Mucosa of stomach (tissue), 1 donor: ENCODE measurements at regions not wholly inside any gene's neighbourhood (a gene's known extent, or its start where the extent isn't known, plus 50 kb on each side); places are given as distances from the start of the nearest gene placed in this dataset.

ENCODE experiments used
- H3K27me3 ChIP-seq: one replicate; pipeline ENCODE4 v1.7.0; 2013; ENCODE audit warnings: mild to moderate bottlenecking, low read length; ENCODE audit not compliant: control insufficient read depth, insufficient read depth
- H3K36me3 ChIP-seq: one replicate; pipeline ENCODE4 v1.7.0; 2013; ENCODE audit warnings: low read length; ENCODE audit not compliant: control insufficient read depth, insufficient read depth
- H3K4me1 ChIP-seq: one replicate; pipeline ENCODE4 v1.7.0; 2013; ENCODE audit warnings: mild to moderate bottlenecking, low read length; ENCODE audit not compliant: control insufficient read depth, insufficient read depth
- H3K4me3 ChIP-seq: one replicate; pipeline ENCODE4 v1.7.0; 2013; ENCODE audit warnings: low read length
- H3K9ac ChIP-seq: one replicate; pipeline ENCODE4 v1.7.0; 2013; ENCODE audit warnings: mild to moderate bottlenecking, low read length, moderate library complexity
- H3K9me3 ChIP-seq: one replicate; pipeline ENCODE4 v1.7.0; 2013; ENCODE audit warnings: mild to moderate bottlenecking, low read length, moderate library complexity; ENCODE audit not compliant: control insufficient read depth
- donor health status: Pancreatic carcinoma.

DNA sequence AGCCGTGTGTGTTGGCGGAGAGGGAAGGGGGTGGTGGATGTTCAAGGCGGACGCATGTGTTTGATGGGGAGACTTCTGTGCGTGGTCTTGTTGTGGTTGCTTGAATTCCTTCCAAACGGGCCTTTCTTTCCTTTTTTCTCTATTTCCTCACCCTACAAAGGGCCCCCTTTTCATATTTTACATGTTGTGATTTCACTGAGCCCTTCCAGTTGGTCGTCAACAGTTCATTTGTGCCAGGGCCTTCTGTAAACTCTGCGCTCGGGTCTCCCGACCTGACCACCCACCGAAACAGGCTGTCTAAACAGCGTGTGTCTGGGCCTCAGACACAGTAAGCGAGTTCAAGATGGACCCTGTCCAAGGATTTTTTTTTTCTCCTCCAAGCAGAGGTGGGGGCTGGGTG lies 228.4 kb downstream of the IRF8 start:
- H3K9ac ChIP-seq = no peak overlapping the region
- H3K4me1 ChIP-seq = no peaks in the 10 kb centered on the region
- H3K4me3 ChIP-seq = no peak overlapping the region
- no peaks in the 10 kb centered on the region for H3K27me3 ChIP-seq
- H3K36me3 ChIP-seq = no peaks in the 10 kb centered on the region
- no peaks in the 10 kb centered on the region for H3K9me3 ChIP-seq

DNA sequence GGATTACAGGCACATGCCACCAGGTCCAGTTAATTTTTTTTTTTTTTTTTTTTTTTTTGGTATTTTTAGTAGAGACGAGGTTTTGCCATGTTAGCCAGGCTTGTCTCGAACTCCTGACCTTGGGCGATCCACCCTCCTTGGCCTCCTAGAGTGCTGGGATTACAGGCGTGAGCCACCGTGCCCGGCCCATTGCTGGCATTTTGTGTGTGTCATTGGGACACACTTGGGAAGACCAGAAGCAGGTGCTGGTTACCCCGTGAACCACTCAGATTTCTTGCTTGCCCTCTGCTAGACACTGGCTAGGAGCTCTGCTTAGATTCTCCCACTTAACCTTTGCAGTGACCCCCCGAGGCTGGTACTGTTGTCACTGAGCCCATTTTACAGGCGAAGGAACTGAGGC lies 229.3 kb downstream of the IRF8 start:
- no peak overlapping the region for H3K9ac ChIP-seq
- no peaks in the 10 kb centered on the region for H3K36me3 ChIP-seq
- no peaks in the 10 kb centered on the region for H3K4me1 ChIP-seq
- H3K27me3 ChIP-seq = no peaks in the 10 kb centered on the region
- no peaks in the 10 kb centered on the region for H3K9me3 ChIP-seq
- no peak overlapping the region for H3K4me3 ChIP-seq

DNA sequence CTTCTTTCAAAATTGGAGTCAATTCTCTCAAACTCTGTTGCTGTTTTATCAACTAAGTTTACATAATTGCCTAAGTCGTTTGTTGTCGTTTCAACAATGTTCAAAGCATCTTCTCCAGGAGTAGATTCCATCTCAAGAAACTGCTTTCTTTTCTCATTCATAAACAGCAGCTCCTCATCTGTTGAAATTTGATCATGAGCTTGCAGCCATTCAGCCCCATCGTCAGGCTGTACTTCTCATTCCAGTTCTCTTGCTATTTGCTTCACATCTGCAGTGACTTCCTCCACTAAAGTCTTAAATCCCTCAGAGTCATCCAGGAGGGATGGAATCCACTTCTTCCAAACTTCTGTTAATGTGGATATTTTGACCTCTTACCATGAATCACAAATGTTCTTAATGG lies 230.6 kb downstream of the IRF8 start:
- no peaks in the 10 kb centered on the region for H3K9me3 ChIP-seq
- no peak overlapping the region for H3K9ac ChIP-seq
- no peak overlapping the region for H3K4me3 ChIP-seq
- no peaks in the 10 kb centered on the region for H3K27me3 ChIP-seq
- no peaks in the 10 kb centered on the region for H3K36me3 ChIP-seq
- no peaks in the 10 kb centered on the region for H3K4me1 ChIP-seq

DNA sequence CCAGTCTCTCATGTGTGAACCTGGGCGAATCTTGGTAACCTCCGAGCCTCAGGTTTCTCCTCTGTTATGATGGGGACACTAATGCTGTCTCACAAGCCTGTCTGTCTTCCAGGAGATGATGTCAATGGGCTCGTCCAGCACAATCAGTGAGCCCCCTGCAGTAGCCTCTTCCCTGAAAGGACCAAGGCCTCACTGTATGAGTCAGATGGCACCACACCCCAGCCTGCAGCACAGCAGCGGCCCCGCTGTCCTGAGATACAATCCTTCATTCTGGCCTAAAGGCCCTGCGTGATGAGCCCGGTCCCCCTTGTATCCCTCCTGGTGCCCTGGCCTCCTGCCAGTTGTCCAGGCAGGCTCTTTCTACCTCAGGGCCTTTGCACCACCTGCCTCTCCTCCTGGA lies 234.4 kb downstream of the IRF8 start:
- Histone ChIP-seq H3K9me3 (no peaks in the 10 kb centered on the region), H3K4me1 (no peaks in the 10 kb centered on the region), H3K9ac (no peak overlapping the region), H3K36me3 (no peaks in the 10 kb centered on the region), H3K27me3 (no peaks in the 10 kb centered on the region), H3K4me3 (no peak overlapping the region)

DNA sequence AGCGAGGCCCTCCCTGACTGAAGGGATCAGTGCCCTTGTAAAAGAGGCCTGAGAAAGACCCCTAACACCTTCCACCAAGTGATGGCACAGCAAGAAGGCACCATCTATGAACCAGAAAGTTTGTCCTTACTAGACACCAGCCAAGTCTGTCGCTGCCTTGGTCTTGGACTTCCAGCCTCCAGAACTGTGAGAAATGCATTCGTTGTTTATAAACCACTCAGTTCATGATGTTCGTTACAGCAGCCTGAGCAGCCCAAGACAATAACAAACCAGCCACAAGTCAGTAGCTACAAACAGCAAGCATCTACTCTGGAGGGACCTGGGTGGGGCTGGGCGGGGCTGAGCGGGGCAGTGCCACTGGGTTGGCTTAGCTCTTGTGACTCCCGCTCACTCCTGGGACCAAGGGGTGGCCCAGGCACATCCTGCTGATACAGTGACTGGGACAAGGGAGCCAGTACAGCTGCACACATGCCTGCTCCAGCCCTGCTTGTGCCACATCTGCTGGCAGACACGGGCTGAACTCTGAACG lies 234.9 kb downstream of the IRF8 start:
- H3K36me3 ChIP-seq = no peaks in the 10 kb centered on the region
- H3K4me1 ChIP-seq = no peaks in the 10 kb centered on the region
- no peaks in the 10 kb centered on the region for H3K27me3 ChIP-seq
- no peaks in the 10 kb centered on the region for H3K9me3 ChIP-seq
- H3K4me3 ChIP-seq = no peak overlapping the region
- no peak overlapping the region for H3K9ac ChIP-seq

DNA sequence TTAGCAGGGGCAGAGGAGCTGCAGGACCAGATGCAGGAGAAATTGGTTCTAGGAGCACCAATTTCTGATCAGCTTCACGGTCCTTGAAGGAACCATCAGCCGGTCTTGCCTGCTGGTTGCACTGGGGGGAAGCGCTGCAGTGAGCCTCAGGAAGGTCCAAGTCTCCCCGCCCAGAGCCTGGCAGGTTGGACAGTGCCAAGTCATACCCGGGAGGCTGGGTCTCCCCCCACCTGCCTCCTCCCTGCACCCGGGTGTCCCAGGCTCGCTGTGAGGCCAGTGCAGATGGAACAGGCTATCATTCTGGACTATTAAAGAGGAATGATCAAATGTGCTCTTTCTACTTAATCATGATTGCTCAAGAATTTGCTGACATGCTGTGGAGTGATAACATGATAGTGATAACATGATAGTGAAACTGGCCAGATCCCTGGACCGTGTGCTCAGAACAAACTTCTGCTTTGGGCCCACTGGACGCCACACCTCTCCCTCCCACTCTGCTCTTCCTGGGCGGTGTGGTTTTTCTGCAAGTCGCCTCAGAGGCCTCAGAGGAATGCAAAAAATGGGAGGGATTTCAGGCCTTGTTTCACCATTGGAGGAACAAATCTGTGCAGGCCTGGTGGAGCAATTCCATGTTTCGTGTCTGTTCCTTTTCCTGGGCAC lies 236.0 kb downstream of the IRF8 start:
- H3K27me3 ChIP-seq = no peaks in the 10 kb centered on the region
- H3K4me1 ChIP-seq = no peaks in the 10 kb centered on the region

DNA sequence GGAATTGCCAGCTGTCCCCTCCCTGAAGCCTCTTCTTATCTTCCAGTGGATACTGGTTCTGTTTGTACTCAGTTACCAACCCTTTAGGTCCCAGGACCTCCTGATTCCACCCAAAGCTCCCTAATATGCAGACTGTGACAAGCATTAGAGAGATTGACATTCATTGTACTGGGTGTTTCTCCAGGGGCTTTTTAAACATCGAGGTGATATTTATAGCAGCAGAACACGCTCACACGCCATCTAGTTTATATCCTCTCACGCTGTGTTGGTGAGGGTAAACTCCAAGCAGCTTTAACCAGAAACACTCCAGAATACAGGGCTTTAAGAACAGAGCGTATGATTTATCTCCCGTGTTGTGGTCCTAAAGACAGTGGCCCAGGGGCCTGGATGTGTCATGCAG lies 238.4 kb downstream of the IRF8 start:
- no peaks in the 10 kb centered on the region for H3K36me3 ChIP-seq
- no peaks in the 10 kb centered on the region for H3K9me3 ChIP-seq
- no peak overlapping the region for H3K9ac ChIP-seq
- no peaks in the 10 kb centered on the region for H3K4me1 ChIP-seq
- H3K27me3 ChIP-seq = no peaks in the 10 kb centered on the region
- H3K4me3 ChIP-seq = no peak overlapping the region

More for the DNA sequence above, 236.0 kb downstream of the IRF8 start:
- H3K36me3 ChIP-seq = no peaks in the 10 kb centered on the region
- no peaks in the 10 kb centered on the region for H3K9me3 ChIP-seq
- H3K9ac ChIP-seq = no peak overlapping the region
- no peak overlapping the region for H3K4me3 ChIP-seq

DNA sequence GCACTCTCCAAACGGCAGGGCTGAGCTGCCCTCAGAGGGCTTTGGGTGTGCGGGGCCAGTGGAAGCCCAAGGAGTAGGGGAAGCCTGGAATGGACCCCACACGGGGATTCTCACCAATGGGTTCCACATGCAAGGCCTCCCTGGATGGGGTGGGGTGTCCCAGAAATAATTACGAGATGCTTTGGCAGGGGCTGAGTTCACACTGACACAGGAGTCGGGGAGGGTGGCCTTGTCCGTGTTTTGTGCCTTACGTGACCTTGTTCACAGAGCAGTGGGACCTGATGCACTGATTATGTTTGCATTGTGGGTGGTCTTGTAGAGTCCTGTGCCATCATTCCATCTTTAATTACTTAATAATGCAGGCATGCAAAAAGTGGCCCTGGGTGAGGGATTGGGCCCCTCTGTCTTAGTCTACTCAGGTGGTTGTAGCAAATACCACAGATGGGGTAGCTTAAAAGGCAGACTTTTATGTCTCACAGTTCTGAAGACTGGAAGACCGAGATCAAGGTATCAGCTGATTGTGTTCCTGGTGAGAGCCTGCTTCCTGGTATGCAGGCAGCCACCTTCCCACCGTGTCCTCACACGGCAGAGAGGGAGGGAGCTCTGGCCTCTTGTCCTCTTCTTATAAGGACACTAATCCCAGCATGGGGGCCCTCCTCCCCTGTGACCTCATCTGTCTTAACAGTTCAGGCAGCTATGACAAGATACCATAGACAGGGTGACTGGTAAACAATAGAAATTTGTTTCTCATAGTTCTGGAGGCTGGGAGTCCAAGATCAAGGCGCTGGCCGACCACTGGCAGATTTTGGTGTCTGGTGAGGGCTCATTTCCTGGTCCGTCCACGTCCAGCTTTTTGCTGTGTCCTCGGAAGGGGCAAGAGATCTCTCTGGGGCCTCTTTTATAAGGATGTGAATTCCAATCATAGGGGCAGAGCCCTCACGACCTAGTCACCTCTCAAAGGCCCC lies 239.4 kb downstream of the IRF8 start:
- no peaks in the 10 kb centered on the region for H3K9me3 ChIP-seq
- no peak overlapping the region for H3K4me3 ChIP-seq
- H3K4me1 ChIP-seq = no peaks in the 10 kb centered on the region
- no peak overlapping the region for H3K9ac ChIP-seq
- H3K27me3 ChIP-seq = no peaks in the 10 kb centered on the region
- H3K36me3 ChIP-seq = no peaks in the 10 kb centered on the region

DNA sequence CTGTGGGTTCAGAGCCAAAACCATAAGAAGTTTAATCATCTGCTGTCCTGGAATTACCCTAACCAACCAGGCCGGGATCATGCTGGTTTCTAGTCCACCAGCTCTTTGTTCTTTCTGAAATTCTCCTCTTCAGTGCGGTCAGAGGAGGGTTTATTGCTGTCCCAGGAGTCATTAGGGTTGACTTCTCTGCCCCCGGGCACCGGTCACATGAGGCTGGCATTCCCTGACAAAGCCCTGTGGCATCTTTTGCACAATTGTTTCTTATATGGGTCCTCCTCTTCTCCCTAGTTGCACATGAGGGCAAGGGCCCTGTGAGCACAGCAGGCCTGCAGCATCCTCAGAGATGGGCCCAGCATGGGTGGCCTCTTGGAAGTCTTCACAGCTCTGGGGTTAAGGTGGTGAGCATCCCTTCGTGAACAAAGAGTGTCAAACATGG lies 243.9 kb downstream of the IRF8 start:
- H3K4me3 ChIP-seq = no peak overlapping the region
- no peak overlapping the region for H3K9ac ChIP-seq
- no peaks in the 10 kb centered on the region for H3K27me3 ChIP-seq
- no peaks in the 10 kb centered on the region for H3K4me1 ChIP-seq
- H3K36me3 ChIP-seq = no peaks in the 10 kb centered on the region
- no peaks in the 10 kb centered on the region for H3K9me3 ChIP-seq

DNA sequence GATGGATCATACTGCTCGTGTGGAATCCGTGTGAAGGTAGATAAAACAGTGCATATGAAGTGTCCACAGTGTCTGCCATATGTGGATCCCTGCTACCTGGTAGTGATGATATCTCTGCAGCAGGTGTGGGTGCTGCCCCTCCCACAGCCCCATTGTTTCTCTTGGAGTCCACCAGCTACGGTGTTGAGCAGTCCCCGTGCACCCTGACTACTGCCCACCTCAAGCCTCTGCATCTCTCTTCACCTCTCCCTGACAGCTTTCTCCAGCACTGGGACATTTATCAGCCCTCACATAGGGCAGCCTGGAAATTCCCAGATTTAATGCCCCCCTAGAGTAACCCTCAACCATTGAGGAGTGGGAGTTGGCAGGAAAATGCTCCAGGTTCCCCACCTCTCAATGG lies 244.7 kb downstream of the IRF8 start:
- no peak overlapping the region for H3K9ac ChIP-seq
- H3K4me3 ChIP-seq = no peak overlapping the region
- H3K4me1 ChIP-seq = no peaks in the 10 kb centered on the region
- H3K9me3 ChIP-seq = no peaks in the 10 kb centered on the region
- H3K27me3 ChIP-seq = no peaks in the 10 kb centered on the region
- no peaks in the 10 kb centered on the region for H3K36me3 ChIP-seq

DNA sequence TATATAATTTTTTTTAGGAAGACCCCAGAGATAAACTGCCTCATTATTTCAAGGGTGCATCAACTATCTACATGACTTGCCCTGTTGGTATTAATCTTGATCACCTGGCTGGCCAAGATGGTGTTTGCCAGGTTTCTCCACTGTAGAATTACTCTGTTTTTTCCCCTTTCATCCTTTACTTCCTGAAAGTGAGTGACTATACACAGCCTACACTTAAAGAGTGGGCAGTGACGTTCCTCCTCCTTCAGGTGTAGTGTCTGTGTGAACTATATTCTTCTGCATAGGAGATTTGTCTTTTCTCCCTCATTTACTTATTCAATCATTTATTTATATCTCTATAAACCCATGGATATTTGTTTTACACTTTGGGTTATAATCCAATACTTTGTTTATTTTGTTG lies 246.7 kb downstream of the IRF8 start:
- no peak overlapping the region for H3K4me3 ChIP-seq
- no peaks in the 10 kb centered on the region for H3K4me1 ChIP-seq
- H3K9me3 ChIP-seq = no peaks in the 10 kb centered on the region
- H3K9ac ChIP-seq = no peak overlapping the region
- no peaks in the 10 kb centered on the region for H3K36me3 ChIP-seq
- no peaks in the 10 kb centered on the region for H3K27me3 ChIP-seq

DNA sequence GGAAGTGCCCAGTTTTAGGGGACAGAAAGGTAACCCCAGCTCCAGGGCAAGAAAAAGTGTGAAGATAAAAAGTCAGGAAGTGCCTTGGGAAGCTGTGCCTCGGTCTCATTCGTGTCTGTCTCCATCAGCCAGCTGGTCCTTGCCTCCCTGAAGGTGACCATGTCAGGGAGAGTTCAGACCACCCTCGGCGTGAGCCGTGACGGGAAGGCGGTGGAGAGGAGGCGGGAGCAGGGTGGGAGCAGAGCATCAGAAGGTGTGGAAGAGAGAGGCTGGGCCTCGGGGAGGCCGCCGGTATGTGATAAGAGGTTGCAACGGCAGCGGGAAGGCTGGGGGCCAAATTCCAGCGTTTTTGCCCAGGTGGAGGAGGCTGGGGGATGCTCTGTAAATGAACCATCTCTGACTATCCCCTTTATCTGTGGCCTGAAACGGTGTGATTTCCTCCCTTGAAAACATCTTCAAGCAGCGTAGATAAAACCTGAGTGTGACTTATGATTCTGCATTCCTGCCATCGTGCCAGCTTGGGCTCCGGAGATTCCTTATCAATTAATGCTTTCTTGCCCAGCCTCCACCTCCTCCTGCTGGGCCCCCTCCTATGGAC lies 251.8 kb downstream of the IRF8 start:
- no peak overlapping the region for H3K9ac ChIP-seq
- no peaks in the 10 kb centered on the region for H3K9me3 ChIP-seq
- H3K27me3 ChIP-seq = no peaks in the 10 kb centered on the region
- no peaks in the 10 kb centered on the region for H3K36me3 ChIP-seq
- no peak overlapping the region for H3K4me3 ChIP-seq
- H3K4me1 ChIP-seq = peaks cover 9% of the 10 kb centered on the region
